Keratinocyte (primary cell): ENCODE measurements at regions not wholly inside any gene's neighbourhood (a gene's known extent, or its start where the extent isn't known, plus 50 kb on each side); places are given as distances from the start of the nearest gene placed in this dataset.

Experiments used
- DNase-seq: peaks from one replicate; pipeline ENCODE4 v3.0.0-alpha.2; 2011; ENCODE audit warnings: low read depth, missing footprints, low spot score
- FAIRE-seq: peaks from 2 replicates; lab custom pipeline; 2011; peaks lifted over from hg19 to GRCh38; lab: Jason Lieb, UNC
- H2AFZ ChIP-seq: 2 replicates; pipeline ENCODE4 v1.6.0; 2012; ENCODE audit warnings: low read length, control low read depth, inconsistent platforms; ENCODE audit not compliant: control insufficient read depth
- H3K27ac ChIP-seq: 2 replicates; pipeline ENCODE4 v1.5.1; 2011; ENCODE audit warnings: low read length; ENCODE audit not compliant: control insufficient read depth, insufficient read depth
- H3K27me3 ChIP-seq: 3 replicates; pipeline ENCODE4 v1.6.0; 2011; ENCODE audit warnings: low read length; ENCODE audit not compliant: control insufficient read depth, insufficient read depth; ENCODE audit errors: extremely low read depth
- H3K36me3 ChIP-seq, 2 experiments: 2 replicates in 1 of 2; 3 replicates in 1 of 2; pipeline ENCODE4 v1.5.1; 2011; ENCODE audit warnings: low read length in 2 of 2, mild to moderate bottlenecking in 1 of 2; ENCODE audit not compliant: control insufficient read depth in 2 of 2, insufficient read depth in 2 of 2; ENCODE audit errors: extremely low read depth in 1 of 2
- H3K4me1 ChIP-seq: 3 replicates; pipeline ENCODE4 v1.5.1; 2011; ENCODE audit warnings: low read length; ENCODE audit not compliant: control insufficient read depth, insufficient read depth; ENCODE audit errors: extremely low read depth
- H3K4me2 ChIP-seq: 3 replicates; pipeline ENCODE4 v1.6.0; 2011; ENCODE audit warnings: low read depth, low read length; ENCODE audit not compliant: control insufficient read depth, insufficient read depth; ENCODE audit errors: extremely low read depth
- H3K4me3 ChIP-seq, 3 experiments: fragments of 200-600 bp in 1 of 3; sonication (generic) in 1 of 3; 2 replicates in 2 of 3; 3 replicates in 1 of 3; pipeline ENCODE4 v1.5.1; 2011 to 2016; ENCODE audit warnings: low read length in 3 of 3, mild to moderate bottlenecking in 3 of 3, control low read depth in 2 of 3, inconsistent platforms in 1 of 3, low read depth in 1 of 3, mixed read lengths in 1 of 3, mixed run types in 1 of 3, moderate library complexity in 1 of 3; ENCODE audit not compliant: control insufficient read depth in 2 of 3, insufficient read depth in 2 of 3; ENCODE audit errors: extremely low read depth in 1 of 3
- H3K79me2 ChIP-seq: 2 replicates; pipeline ENCODE4 v1.6.0; 2012; ENCODE audit warnings: low read length; ENCODE audit not compliant: control insufficient read depth, insufficient read depth
- H3K9ac ChIP-seq: 3 replicates; pipeline ENCODE4 v1.6.0; 2011; ENCODE audit warnings: low read length; ENCODE audit not compliant: control insufficient read depth, insufficient read depth; ENCODE audit errors: extremely low read depth
- H3K9me1 ChIP-seq: 3 replicates; pipeline ENCODE4 v1.6.0; 2011; ENCODE audit warnings: low read length; ENCODE audit not compliant: control insufficient read depth, insufficient read depth; ENCODE audit errors: extremely low read depth
- H3K9me3 ChIP-seq: 2 replicates; pipeline ENCODE4 v1.5.1; 2012; ENCODE audit warnings: low read depth, low read length; ENCODE audit not compliant: control insufficient read depth
- H4K20me1 ChIP-seq: 3 replicates; pipeline ENCODE4 v1.6.0; 2011; ENCODE audit warnings: low read length; ENCODE audit not compliant: control insufficient read depth, insufficient read depth; ENCODE audit errors: extremely low read depth
- CTCF ChIP-seq, 3 experiments: IDR thresholded peaks in 1 of 3; conservative IDR thresholded peaks in 1 of 3; optimal IDR thresholded peaks in 1 of 3; 2 replicates in 2 of 3; 3 replicates in 1 of 3; pipeline versions ENCODE3 to v1.5.1; 2011; ENCODE audit warnings: low read length in 3 of 3, mild to moderate bottlenecking in 3 of 3, moderate library complexity in 2 of 3, control low read depth in 1 of 3, inconsistent platforms in 1 of 3; ENCODE audit not compliant: insufficient read depth in 2 of 3; ENCODE audit errors: extremely low read depth in 1 of 3
- EZH2 ChIP-seq: IDR thresholded peaks from one replicate; pipeline ENCODE4 v1.6.1; 2012; ENCODE audit warnings: inconsistent platforms, mild to moderate bottlenecking, low read length, moderate library complexity
- dilution Hi-C: fragments of 300-500 bp; cut with MboI; formaldehyde crosslinking; loops from one replicate; pipeline ENCODE4 v1.7.0; 2020; ENCODE audit warnings: low sequenced_read_pairs; ENCODE audit not compliant: extremely low pct_ligation_motif_present

- no peaks in the 10 kb centered on the region for H4K20me1 ChIP-seq
- no peak overlapping the region for H3K9ac ChIP-seq
- peaks cover 10% of the 10 kb centered on the region for H3K27me3 ChIP-seq
- no peak for FAIRE-seq
- dilution Hi-C loops, result no loop called here
- H3K9me3 ChIP-seq, result no peaks in the 10 kb centered on the region
- no peaks in the 10 kb centered on the region for H3K4me1 ChIP-seq
- H3K9me1 ChIP-seq, result no peaks in the 10 kb centered on the region
- H3K4me3 ChIP-seq, result no peak overlapping the region
- H3K27ac ChIP-seq, result no peak overlapping the region
- TF ChIP-seq CTCF (optimal IDR thresholded peaks at IDR 0.05 in 1 of 3, IDR thresholded peaks at IDR 0.05 in 1 of 3, conservative IDR thresholded peaks at IDR 0.05 in 1 of 3; ENCODE audit: extremely low read depth in 1 of 3, insufficient read depth in 2 of 3, low read length in 3 of 3) (no peak), EZH2 (no peak)
- H3K4me2 ChIP-seq, result no peak overlapping the region
- no peaks in the 10 kb centered on the region for H3K36me3 ChIP-seq
- no peaks in the 10 kb centered on the region for H3K79me2 ChIP-seq
- no peak overlapping the region for H2AFZ ChIP-seq
- no peak for DNase-seq
Measured at GRCh38 chr6:170082531-170083187, 208.2 kb downstream of the DLL1 start.

DNA sequence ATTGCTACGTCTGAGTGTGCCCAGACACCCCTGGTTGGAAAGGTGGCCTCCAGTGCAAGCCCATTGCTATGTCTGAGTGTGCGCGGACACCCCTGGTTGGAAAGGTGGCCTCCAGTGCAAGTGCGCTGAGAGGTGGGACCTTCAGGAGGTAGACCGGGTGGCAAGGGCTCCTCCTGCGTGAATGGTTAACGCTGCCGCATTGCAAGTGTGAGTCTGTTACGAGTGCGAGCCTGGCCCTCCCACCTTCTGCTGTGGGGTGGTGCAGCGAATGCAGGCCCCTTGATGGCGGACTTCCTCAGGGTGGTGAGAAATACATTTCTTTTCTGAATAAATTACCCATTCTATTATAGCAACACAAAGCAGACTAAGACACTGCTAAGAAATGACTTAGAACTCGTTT is 208.8 kb downstream of the DLL1 start:
- H3K4me2 ChIP-seq, result no peak overlapping the region
- no peaks in the 10 kb centered on the region for H3K9me1 ChIP-seq
- dilution Hi-C loops, result no loop called here
- H3K4me3 ChIP-seq, result no peak overlapping the region
- H3K4me1 ChIP-seq, result no peaks in the 10 kb centered on the region
- no peak overlapping the region for H3K9ac ChIP-seq
- H3K27me3 ChIP-seq, result peaks cover 10% of the 10 kb centered on the region
- no peak overlapping the region for H2AFZ ChIP-seq
- no peaks in the 10 kb centered on the region for H3K79me2 ChIP-seq
- DNase-seq, result no peak
- no peak for FAIRE-seq
- no peaks in the 10 kb centered on the region for H3K36me3 ChIP-seq
- H3K27ac ChIP-seq, result no peak overlapping the region
- H4K20me1 ChIP-seq, result no peaks in the 10 kb centered on the region
- H3K9me3 ChIP-seq, result no peaks in the 10 kb centered on the region
- no peak for TF ChIP-seq CTCF (optimal IDR thresholded peaks at IDR 0.05 in 1 of 3, IDR thresholded peaks at IDR 0.05 in 1 of 3, conservative IDR thresholded peaks at IDR 0.05 in 1 of 3; ENCODE audit: extremely low read depth in 1 of 3, insufficient read depth in 2 of 3, low read length in 3 of 3)
- no peak for TF ChIP-seq EZH2
